ENCODE measurements at regions not wholly inside any gene's neighbourhood (a gene's known extent, or its start where the extent isn't known, plus 50 kb on each side); places are given as distances from the start of the nearest gene placed in this dataset.

DNA sequence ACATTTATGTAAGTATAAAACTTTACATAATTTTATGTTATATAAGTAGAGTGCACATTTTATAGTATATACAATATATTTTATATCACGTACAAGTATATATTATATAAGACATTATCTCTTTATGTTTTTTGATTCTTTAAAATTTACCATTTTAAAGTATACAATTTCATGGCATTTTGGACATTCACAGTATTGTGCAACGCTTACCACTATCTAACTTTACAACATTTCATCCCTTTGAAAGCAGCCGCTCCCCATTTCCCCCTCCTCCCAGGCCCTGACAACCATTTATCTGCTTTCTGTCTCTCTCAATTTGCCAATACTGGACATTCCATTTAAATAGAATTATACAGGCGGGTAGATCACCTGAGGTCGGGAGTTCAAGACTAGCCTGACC lies 512.5 kb downstream of the TSN start:
- Histone ChIP-seq H3K9ac (replicated peaks in 1 of 4; ENCODE audit: extremely low read depth in 1 of 4, low read depth in 3 of 4, low read length in 3 of 4) (no peak overlapping the region), H3K23me2 (ENCODE audit: low read depth, low read length) (no peaks in the 10 kb centered on the region), H4K20me1 (replicated peaks in 1 of 2; ENCODE audit: control insufficient read depth in 1 of 2, insufficient read depth in 2 of 2, low read length in 2 of 2) (no peaks in the 10 kb centered on the region), H2BK5ac (ENCODE audit: low read depth, low read length) (no peak overlapping the region), H3K23ac (ENCODE audit: insufficient read length) (no peak overlapping the region), H3K9me3 (ENCODE audit: insufficient read depth in 2 of 2, low read depth in 1 of 2, low read length in 1 of 2) (no peaks in the 10 kb centered on the region), H4K5ac (ENCODE audit: insufficient read length, low read depth, low read length) (no peak overlapping the region), H3K36me3 (ENCODE audit: control insufficient read depth in 2 of 4, insufficient read depth in 4 of 4, low read length in 3 of 4) (no peaks in the 10 kb centered on the region), H4K91ac (replicated peaks; ENCODE audit: insufficient read length, low read length) (no peak overlapping the region), H3K14ac (ENCODE audit: insufficient read length) (no peak overlapping the region), H3K18ac (ENCODE audit: extremely low read depth, low read length) (no peak overlapping the region), H4K8ac (ENCODE audit: extremely low read depth, insufficient read depth, low read length) (no peak overlapping the region), H3K4me2 (ENCODE audit: insufficient read depth in 1 of 2, low read depth in 2 of 2, low read length in 2 of 2) (no peak overlapping the region), H3K27me3 (replicated peaks in 1 of 4; ENCODE audit: control insufficient read depth in 3 of 4, extremely low read depth in 1 of 4, insufficient read depth in 3 of 4, low read length in 3 of 4) (no peaks in the 10 kb centered on the region), H2BK12ac (ENCODE audit: low read depth, low read length) (no peak overlapping the region), H2AK5ac (ENCODE audit: low read depth, low read length) (no peak overlapping the region), H3K4ac (replicated peaks; ENCODE audit: insufficient read length, low read depth, low read length) (no peak overlapping the region), H2BK20ac (ENCODE audit: low read length) (no peak overlapping the region), H3K56ac (replicated peaks; ENCODE audit: insufficient read length, low read depth, low read length) (no peak overlapping the region), H3K79me2 (ENCODE audit: control insufficient read depth in 1 of 2, insufficient read depth in 2 of 2, low read length in 2 of 2) (no peaks in the 10 kb centered on the region), H3K4me3 (ENCODE audit: extremely low read depth in 1 of 4, insufficient read depth in 2 of 4, low read depth in 3 of 4, low read length in 4 of 4) (no peak overlapping the region), H3K27ac (ENCODE audit: low read depth, low read length) (no peak overlapping the region), H3K79me1 (ENCODE audit: low read depth, low read length) (no peaks in the 10 kb centered on the region), H2BK120ac (replicated peaks; ENCODE audit: low read depth, low read length) (no peak overlapping the region), H3K4me1 (replicated peaks in 1 of 4; ENCODE audit: control insufficient read depth in 3 of 4, insufficient read depth in 4 of 4, low read length in 3 of 4) (no peaks in the 10 kb centered on the region), H2AFZ (ENCODE audit: low read length) (no peak overlapping the region), H2BK15ac (ENCODE audit: low read length) (no peak overlapping the region)
- FAIRE-seq (no peak), DNase-seq (ENCODE audit: low read depth in 1 of 2, low spot score in 2 of 2) (no peak)
- ChIA-PET POLR2A (ENCODE audit: partially characterized antibody) (no interaction called here), CTCF (ENCODE audit: partially characterized antibody) (no interaction called here)
- WGBS, 2 experiments (ENCODE audit: extremely low coverage in 1 of 2, insufficient coverage in 1 of 2, insufficient read length in 1 of 2, insufficient replicate concordance in 2 of 2, low coverage in 1 of 2, low lambda C conversion rate in 2 of 2, missing lambda C conversion rate in 1 of 2), result 88% methylated on average over 5 of the region's 5 CpGs; no CpG with 5 or more reads in 1 of the 2 experiments
- no peak for TF ChIP-seq NANOG (IDR thresholded peaks at IDR 0.05; ENCODE audit: insufficient read depth, low read depth, low read length, poor library complexity, severe bottlenecking)
- no peak for TF ChIP-seq CEBPB (IDR thresholded peaks at IDR 0.05; ENCODE audit: low read depth, low read length)
- TF ChIP-seq, protein P1, sequence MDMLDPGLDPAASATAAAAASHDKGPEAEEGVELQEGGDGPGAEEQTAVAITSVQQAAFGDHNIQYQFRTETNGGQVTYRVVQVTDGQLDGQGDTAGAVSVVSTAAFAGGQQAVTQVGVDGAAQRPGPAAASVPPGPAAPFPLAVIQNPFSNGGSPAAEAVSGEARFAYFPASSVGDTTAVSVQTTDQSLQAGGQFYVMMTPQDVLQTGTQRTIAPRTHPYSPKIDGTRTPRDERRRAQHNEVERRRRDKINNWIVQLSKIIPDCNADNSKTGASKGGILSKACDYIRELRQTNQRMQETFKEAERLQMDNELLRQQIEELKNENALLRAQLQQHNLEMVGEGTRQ (IDR thresholded peaks at IDR 0.05; ENCODE audit: low read length), result no peak
- no peak for TF ChIP-seq POLR2A (IDR thresholded peaks at IDR 0.05; ENCODE audit: control extremely low read depth in 1 of 2, low read depth in 2 of 2, low read length in 2 of 2)
- TF ChIP-seq, protein P2, sequence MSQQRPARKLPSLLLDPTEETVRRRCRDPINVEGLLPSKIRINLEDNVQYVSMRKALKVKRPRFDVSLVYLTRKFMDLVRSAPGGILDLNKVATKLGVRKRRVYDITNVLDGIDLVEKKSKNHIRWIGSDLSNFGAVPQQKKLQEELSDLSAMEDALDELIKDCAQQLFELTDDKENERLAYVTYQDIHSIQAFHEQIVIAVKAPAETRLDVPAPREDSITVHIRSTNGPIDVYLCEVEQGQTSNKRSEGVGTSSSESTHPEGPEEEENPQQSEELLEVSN (IDR thresholded peaks at IDR 0.05), result no peak
- no peak for TF ChIP-seq TBP (IDR thresholded peaks at IDR 0.05; ENCODE audit: low read depth, low read length)
- TF ChIP-seq SP1 (IDR thresholded peaks at IDR 0.05; ENCODE audit: low read depth, low read length), result no peak
- TF ChIP-seq RFX5 (IDR thresholded peaks at IDR 0.05; ENCODE audit: borderline replicate concordance, low read depth, low read length), result no peak
- TF ChIP-seq YY1 (IDR thresholded peaks at IDR 0.05; ENCODE audit: low read depth, low read length), result no peak
- TF ChIP-seq POU5F1 (IDR thresholded peaks at IDR 0.05; ENCODE audit: low read depth, low read length), result no peak
- no peak for TF ChIP-seq SIN3A (conservative IDR thresholded peaks at IDR 0.05 in 1 of 2, IDR thresholded peaks at IDR 0.05 in 1 of 2; ENCODE audit: low read depth in 1 of 2, low read length in 2 of 2)
- TF ChIP-seq KDM5A (IDR thresholded peaks at IDR 0.05; ENCODE audit: low read length), result no peak
- TF ChIP-seq CHD2 (IDR thresholded peaks at IDR 0.05; ENCODE audit: low read length), result no peak
- no peak for TF ChIP-seq EP300 (IDR thresholded peaks at IDR 0.05; ENCODE audit: borderline replicate concordance in 1 of 2, low read depth in 2 of 2, low read length in 2 of 2)
